ENCODE measurements at regions not wholly inside any gene's neighbourhood (a gene's known extent, or its start where the extent isn't known, plus 50 kb on each side); places are given as distances from the start of the nearest gene placed in this dataset.

- Histone ChIP-seq H3K4me1 (ENCODE audit: insufficient read depth, low read length, poor library complexity, severe bottlenecking) (no peaks in the 10 kb centered on the region), H3K4me2 (ENCODE audit: low read depth, low read length, poor library complexity, severe bottlenecking) (no peak overlapping the region), H3K9ac (ENCODE audit: low read depth, low read length, poor library complexity, severe bottlenecking) (no peak overlapping the region), H3F3A (ENCODE audit: low read depth) (no peaks in the 10 kb centered on the region), H3K9me3 (ENCODE audit: insufficient read depth, low read depth, low read length) (no peaks in the 10 kb centered on the region), H3K4me3 (ENCODE audit: low read length, poor library complexity, severe bottlenecking) (no peak overlapping the region), H2AFZ (ENCODE audit: low read length) (no peak overlapping the region), H3K36me3 (ENCODE audit: insufficient read depth, low read length) (no peaks in the 10 kb centered on the region), H3K9me2 (replicated peaks; ENCODE audit: low read depth, low read length) (no peaks in the 10 kb centered on the region), H4K20me1 (ENCODE audit: insufficient read depth, low read length, poor library complexity, severe bottlenecking) (no peaks in the 10 kb centered on the region), H3K79me2 (ENCODE audit: insufficient read depth, low read length) (no peaks in the 10 kb centered on the region), H3K27me3 (ENCODE audit: insufficient read depth, low read length, poor library complexity, severe bottlenecking) (no peaks in the 10 kb centered on the region)
- TF ChIP-seq, protein P1, sequence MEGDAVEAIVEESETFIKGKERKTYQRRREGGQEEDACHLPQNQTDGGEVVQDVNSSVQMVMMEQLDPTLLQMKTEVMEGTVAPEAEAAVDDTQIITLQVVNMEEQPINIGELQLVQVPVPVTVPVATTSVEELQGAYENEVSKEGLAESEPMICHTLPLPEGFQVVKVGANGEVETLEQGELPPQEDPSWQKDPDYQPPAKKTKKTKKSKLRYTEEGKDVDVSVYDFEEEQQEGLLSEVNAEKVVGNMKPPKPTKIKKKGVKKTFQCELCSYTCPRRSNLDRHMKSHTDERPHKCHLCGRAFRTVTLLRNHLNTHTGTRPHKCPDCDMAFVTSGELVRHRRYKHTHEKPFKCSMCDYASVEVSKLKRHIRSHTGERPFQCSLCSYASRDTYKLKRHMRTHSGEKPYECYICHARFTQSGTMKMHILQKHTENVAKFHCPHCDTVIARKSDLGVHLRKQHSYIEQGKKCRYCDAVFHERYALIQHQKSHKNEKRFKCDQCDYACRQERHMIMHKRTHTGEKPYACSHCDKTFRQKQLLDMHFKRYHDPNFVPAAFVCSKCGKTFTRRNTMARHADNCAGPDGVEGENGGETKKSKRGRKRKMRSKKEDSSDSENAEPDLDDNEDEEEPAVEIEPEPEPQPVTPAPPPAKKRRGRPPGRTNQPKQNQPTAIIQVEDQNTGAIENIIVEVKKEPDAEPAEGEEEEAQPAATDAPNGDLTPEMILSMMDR (conservative IDR thresholded peaks at IDR 0.05; ENCODE audit: low read length), result no peak
- no peak for TF ChIP-seq EZH2phosphoT487 (IDR thresholded peaks at IDR 0.05; ENCODE audit: borderline replicate concordance)
Measured at GRCh38 chr1:95636897-95637296, 402.9 kb downstream of the RWDD3 start.

- H3K4me3 ChIP-seq (ENCODE audit: low read length, poor library complexity, severe bottlenecking), result no peak overlapping the region
- no peak overlapping the region for H3K4me2 ChIP-seq (ENCODE audit: low read depth, low read length, poor library complexity, severe bottlenecking)
- H3K9ac ChIP-seq (ENCODE audit: low read depth, low read length, poor library complexity, severe bottlenecking), result no peak overlapping the region
- H3K4me1 ChIP-seq (ENCODE audit: insufficient read depth, low read length, poor library complexity, severe bottlenecking), result no peaks in the 10 kb centered on the region
- H3K79me2 ChIP-seq (ENCODE audit: insufficient read depth, low read length), result no peaks in the 10 kb centered on the region
- H3K27me3 ChIP-seq (ENCODE audit: insufficient read depth, low read length, poor library complexity, severe bottlenecking), result no peaks in the 10 kb centered on the region
- TF ChIP-seq, protein P1 (conservative IDR thresholded peaks at IDR 0.05; ENCODE audit: low read length), result no peak
- TF ChIP-seq EZH2phosphoT487 (IDR thresholded peaks at IDR 0.05; ENCODE audit: borderline replicate concordance), result no peak
- no peaks in the 10 kb centered on the region for H4K20me1 ChIP-seq (ENCODE audit: insufficient read depth, low read length, poor library complexity, severe bottlenecking)
- H3K9me3 ChIP-seq (ENCODE audit: insufficient read depth, low read depth, low read length), result no peaks in the 10 kb centered on the region
- 0 out of 2 replicates have a peak, but pooled peaks cover 4% of the 10 kb centered on the region for H3K9me2 ChIP-seq (replicated peaks; ENCODE audit: low read depth, low read length)
- H2AFZ ChIP-seq (ENCODE audit: low read length), result no peak overlapping the region
- H3F3A ChIP-seq (ENCODE audit: low read depth), result no peaks in the 10 kb centered on the region
- H3K36me3 ChIP-seq (ENCODE audit: insufficient read depth, low read length), result no peaks in the 10 kb centered on the region
Measured at GRCh38 chr1:95640746-95641145, 406.7 kb downstream of the RWDD3 start.

DNA sequence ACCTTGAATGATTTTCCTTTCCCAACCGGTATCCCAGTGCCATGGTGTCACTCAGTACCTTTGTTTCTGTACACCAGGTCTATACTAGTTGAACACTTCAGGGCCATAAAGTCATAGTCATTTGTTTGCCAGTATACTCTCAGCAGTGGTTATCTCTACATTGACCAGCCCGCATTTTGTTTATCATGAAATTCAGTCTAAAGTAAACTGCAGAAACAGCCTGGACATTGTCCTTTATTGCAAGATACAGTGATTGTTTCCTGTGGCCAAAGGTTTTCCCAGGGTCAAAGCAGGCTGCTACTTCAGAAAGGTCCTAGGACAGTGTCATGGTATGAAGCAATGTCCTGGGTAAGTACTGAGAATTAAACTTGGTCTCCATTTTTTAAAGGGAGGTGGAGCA is 407.4 kb downstream of the RWDD3 start:
- Histone ChIP-seq H4K20me1 (ENCODE audit: insufficient read depth, low read length, poor library complexity, severe bottlenecking) (no peaks in the 10 kb centered on the region), H3K36me3 (ENCODE audit: insufficient read depth, low read length) (no peaks in the 10 kb centered on the region), H3K4me2 (ENCODE audit: low read depth, low read length, poor library complexity, severe bottlenecking) (no peak overlapping the region), H3K4me1 (ENCODE audit: insufficient read depth, low read length, poor library complexity, severe bottlenecking) (no peaks in the 10 kb centered on the region), H3K4me3 (ENCODE audit: low read length, poor library complexity, severe bottlenecking) (no peak overlapping the region), H3K9ac (ENCODE audit: low read depth, low read length, poor library complexity, severe bottlenecking) (no peak overlapping the region), H3K79me2 (ENCODE audit: insufficient read depth, low read length) (no peaks in the 10 kb centered on the region), H3K27me3 (ENCODE audit: insufficient read depth, low read length, poor library complexity, severe bottlenecking) (no peaks in the 10 kb centered on the region), H3K9me2 (replicated peaks; ENCODE audit: low read depth, low read length) (0 out of 2 replicates have a peak, but pooled peaks cover 4% of the 10 kb centered on the region), H2AFZ (ENCODE audit: low read length) (no peak overlapping the region), H3F3A (ENCODE audit: low read depth) (no peaks in the 10 kb centered on the region), H3K9me3 (ENCODE audit: insufficient read depth, low read depth, low read length) (no peaks in the 10 kb centered on the region)
- TF ChIP-seq, protein P1 (conservative IDR thresholded peaks at IDR 0.05; ENCODE audit: low read length), result no peak
- TF ChIP-seq EZH2phosphoT487 (IDR thresholded peaks at IDR 0.05; ENCODE audit: borderline replicate concordance), result no peak
